NCI-H1048 (cell line): ENCODE measurements at regions not wholly inside any gene's neighbourhood (a gene's known extent, or its start where the extent isn't known, plus 50 kb on each side); places are given as distances from the start of the nearest gene placed in this dataset.
"Not testable (repeated sequence)": the region's sequence is repeated elsewhere in the genome, so short reads cannot be mapped to it uniquely, and the experiment has no call there.

Experiments
- DNase-seq: peaks from one replicate; lab custom pipeline; 2025; lab: John Stamatoyannopoulos, UW

- DNase-seq = no peak
These were observed 422.0 kb upstream of the FRG2C start for GRCh38 chr3:75242012-75242735.

GRCh38 chr3:75248974-75249373 lies 415.2 kb upstream of the FRG2C start:
- DNase-seq = no peak

GRCh38 chr3:75254685-75255084 lies 409.4 kb upstream of the FRG2C start:
- DNase-seq = no peak

- not testable (repeated sequence) for DNase-seq
These were observed 405.1 kb upstream of the FRG2C start for GRCh38 chr3:75258825-75259683.

GRCh38 chr3:75260975-75261374 lies 403.2 kb upstream of the FRG2C start:
- not testable (repeated sequence) for DNase-seq

GRCh38 chr3:75262661-75263060 lies 401.5 kb upstream of the FRG2C start:
- no peak for DNase-seq

- DNase-seq = no peak
These were observed 398.2 kb upstream of the FRG2C start for GRCh38 chr3:75265897-75266296.

GRCh38 chr3:75268576-75268975 lies 395.6 kb upstream of the FRG2C start:
- DNase-seq = peak; percentile 53

- DNase-seq = not testable (repeated sequence)
These were observed 391.9 kb upstream of the FRG2C start for GRCh38 chr3:75272237-75272636.

- no peak for DNase-seq
These were observed 391.4 kb upstream of the FRG2C start for GRCh38 chr3:75272691-75273090.

- DNase-seq = not testable (repeated sequence)
These were observed 378.5 kb upstream of the FRG2C start for GRCh38 chr3:75285531-75286148.

GRCh38 chr3:75288972-75289574 lies 375.1 kb upstream of the FRG2C start:
- DNase-seq = not testable (repeated sequence)

- no peak for DNase-seq
These were observed 370.0 kb upstream of the FRG2C start for GRCh38 chr3:75294124-75294523.

- no peak for DNase-seq
These were observed 369.1 kb upstream of the FRG2C start for GRCh38 chr3:75295013-75295412.

GRCh38 chr3:75296858-75297257 lies 367.3 kb upstream of the FRG2C start:
- DNase-seq = no peak

GRCh38 chr3:75300606-75301005 lies 363.5 kb upstream of the FRG2C start:
- DNase-seq = no peak

- DNase-seq = not testable (repeated sequence)
These were observed 363.1 kb upstream of the FRG2C start for GRCh38 chr3:75301050-75301449.

- DNase-seq = no peak
These were observed 360.4 kb upstream of the FRG2C start for GRCh38 chr3:75303741-75304140.

GRCh38 chr3:75305901-75306300 lies 358.2 kb upstream of the FRG2C start:
- DNase-seq = no peak

GRCh38 chr3:75311306-75311705 lies 352.8 kb upstream of the FRG2C start:
- not testable (repeated sequence) for DNase-seq

- not testable (repeated sequence) for DNase-seq
These were observed 351.7 kb upstream of the FRG2C start for GRCh38 chr3:75312469-75312868.

- not testable (repeated sequence) for DNase-seq
These were observed 344.4 kb upstream of the FRG2C start for GRCh38 chr3:75319776-75320175.
